CD4-positive, alpha-beta T cell (primary cell): ENCODE measurements at regions not wholly inside any gene's neighbourhood (a gene's known extent, or its start where the extent isn't known, plus 50 kb on each side); places are given as distances from the start of the nearest gene placed in this dataset.

Source experiments
- ATAC-seq: fragments of 200-7000 bp; cut with Tn5 transposase; one replicate; pipeline ENCODE4 v1.10.0; 2022; ENCODE audit warnings: mild to moderate bottlenecking; ENCODE audit not compliant: poor library complexity
- CTCF ChIA-PET: fragments of 350-600 bp; sonication (Branson Sonifier 250); formaldehyde crosslinking; loops from one replicate; lab custom pipeline; 2021; ENCODE audit warnings: antibody characterized with exemption, inconsistent platforms; lab: Charles Lee
- POLR2A ChIA-PET: fragments of 350-600 bp; sonication (Branson Sonifier 250); formaldehyde crosslinking; loops from one replicate; lab custom pipeline; 2021; ENCODE audit warnings: antibody characterized with exemption, inconsistent platforms; lab: Charles Lee
- DNase-seq, 14 experiments: peaks; one replicate each; pipeline ENCODE4 v3.0.0-alpha.2; 2013 to 2020; ENCODE audit warnings: mixed read lengths in 2 of 14
- H3K27ac ChIP-seq, 2 donors: one replicate each; pipeline versions ENCODE4 v1.5.1 to v1.7.0; 2013; ENCODE audit warnings: low read length in 2 of 2, low read depth in 1 of 2, mild to moderate bottlenecking in 1 of 2
- H3K27me3 ChIP-seq, 2 experiments: 1 replicate in 1 of 2; 2 replicates in 1 of 2; pipeline versions ENCODE4 v1.6.1 to v1.7.0; 2013; ENCODE audit warnings: low read length in 2 of 2, control low read depth in 1 of 2, mild to moderate bottlenecking in 1 of 2, moderate library complexity in 1 of 2; ENCODE audit not compliant: insufficient read depth in 2 of 2, control insufficient read depth in 1 of 2
- H3K36me3 ChIP-seq: one replicate; pipeline ENCODE4 v1.6.1; 2013; ENCODE audit warnings: low read length, control low read depth; ENCODE audit not compliant: insufficient read depth
- H3K4me1 ChIP-seq: one replicate; pipeline ENCODE4 v1.6.1; 2013; ENCODE audit warnings: low read length, control low read depth; ENCODE audit not compliant: insufficient read depth
- H3K4me3 ChIP-seq: one replicate; pipeline ENCODE4 v1.5.1; 2013; ENCODE audit warnings: mild to moderate bottlenecking, low read length, moderate library complexity
- H3K9me3 ChIP-seq, 2 experiments: 1 replicate in 1 of 2; 2 replicates in 1 of 2; pipeline versions ENCODE4 v1.6.1 to v1.7.0; 2013; ENCODE audit warnings: low read length in 2 of 2, mild to moderate bottlenecking in 2 of 2, control low read depth in 1 of 2, moderate library complexity in 1 of 2; ENCODE audit not compliant: control insufficient read depth in 1 of 2, insufficient read depth in 1 of 2
- H3K27ac Mint-ChIP-seq: one replicate; pipeline ENCODE4 v1.8.0; 2020; ENCODE audit warnings: mixed read lengths
- H3K27me3 Mint-ChIP-seq: one replicate; pipeline ENCODE4 v1.8.0; 2021; ENCODE audit warnings: mixed read lengths
- H3K36me3 Mint-ChIP-seq: one replicate; pipeline ENCODE4 v1.8.0; 2021; ENCODE audit warnings: low read depth, mixed read lengths
- H3K4me1 Mint-ChIP-seq: one replicate; pipeline ENCODE4 v1.8.0; 2021; ENCODE audit warnings: low read depth, mixed read lengths
- H3K4me3 Mint-ChIP-seq: one replicate; pipeline ENCODE4 v1.8.0; 2020; ENCODE audit warnings: mild to moderate bottlenecking, mixed read lengths
- H3K9me3 Mint-ChIP-seq: one replicate; pipeline ENCODE4 v1.8.0; 2020; ENCODE audit warnings: mixed read lengths
- CTCF ChIP-seq: fragments of 200-600 bp; IDR thresholded peaks from one replicate; pipeline ENCODE4 v1.8.0; 2022; ENCODE audit warnings: antibody characterized with exemption, mild to moderate bottlenecking
- intact Hi-C, 2 experiments: fragments of 100-400 bp; cut with DNase I in 1 of 2; cut with micrococcal nuclease in 1 of 2; formaldehyde crosslinking; loops; one replicate each; pipeline versions ENCODE4 v1.15.1 to v1.9.0; 2023 to 2025; cut with DNase I, micrococcal nuclease

GRCh38 chr12:115402443-115403180, 718.6 kb upstream of the TBX3 start:
- Mint-ChIP-seq H3K27me3 (no peaks in the 10 kb centered on the region), H3K4me1 (no peaks in the 10 kb centered on the region), H3K36me3 (no peaks in the 10 kb centered on the region), H3K27ac (no peak overlapping the region), H3K4me3 (no peak overlapping the region), H3K9me3 (peaks cover 2% of the 10 kb centered on the region)
- no peak for ATAC-seq
- peaks cover 0 to 13% of the 10 kb centered on the region in 2 experiments for H3K9me3 ChIP-seq
- H3K27me3 ChIP-seq, result no peaks in the 10 kb centered on the region
- POLR2A ChIA-PET, result no interaction called here
- H3K4me3 ChIP-seq, result no peak overlapping the region
- no peak for DNase-seq
- H3K36me3 ChIP-seq, result no peaks in the 10 kb centered on the region
- no peaks in the 10 kb centered on the region for H3K4me1 ChIP-seq
- no peak for TF ChIP-seq CTCF
- intact Hi-C loops, result no loop called here
- CTCF ChIA-PET, result no interaction called here
- H3K27ac ChIP-seq, result no peak overlapping the region

DNA sequence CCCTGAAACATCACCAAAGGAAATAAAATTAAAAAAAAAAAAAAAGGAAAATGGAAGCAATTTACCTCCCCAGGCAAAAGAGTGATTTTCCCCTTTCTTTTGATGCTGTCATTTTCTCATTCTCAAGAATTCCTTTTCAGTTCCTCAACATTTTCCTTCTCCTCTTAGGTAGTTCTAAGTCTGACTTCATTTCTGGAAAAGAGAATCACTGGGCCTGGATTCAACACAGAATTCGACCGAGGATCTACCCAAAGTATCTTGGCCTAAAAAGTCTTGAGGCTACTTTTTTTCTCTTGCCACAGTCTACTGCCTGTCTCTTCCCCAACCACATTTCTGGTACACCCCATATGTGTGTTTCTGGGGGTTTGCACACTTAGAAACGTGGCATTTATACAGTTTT, 717.8 kb upstream of the TBX3 start:
- Histone ChIP-seq H3K27me3 (no peaks in the 10 kb centered on the region), H3K4me1 (no peaks in the 10 kb centered on the region), H3K4me3 (no peak overlapping the region), H3K9me3 (peaks cover 6 to 9% of the 10 kb centered on the region in 2 experiments), H3K27ac (no peak overlapping the region), H3K36me3 (no peaks in the 10 kb centered on the region)
- no peak for DNase-seq
- no peak for TF ChIP-seq CTCF
- Mint-ChIP-seq H3K27ac (no peak overlapping the region), H3K4me1 (no peaks in the 10 kb centered on the region), H3K9me3 (peaks cover 6% of the 10 kb centered on the region), H3K27me3 (no peaks in the 10 kb centered on the region), H3K36me3 (no peaks in the 10 kb centered on the region), H3K4me3 (no peak overlapping the region)
- intact Hi-C loops, result no loop called here
- ATAC-seq, result no peak
- ChIA-PET POLR2A (no interaction called here), CTCF (no interaction called here)

GRCh38 chr12:115400011-115400410, 716.0 kb upstream of the TBX3 start:
- DNase-seq, result no peak
- no peak for TF ChIP-seq CTCF
- peaks cover 9 to 10% of the 10 kb centered on the region in 2 experiments for H3K9me3 ChIP-seq
- Mint-ChIP-seq H3K4me1 (no peaks in the 10 kb centered on the region), H3K4me3 (no peak overlapping the region), H3K27ac (no peak overlapping the region), H3K36me3 (no peaks in the 10 kb centered on the region), H3K9me3 (peaks cover 10% of the 10 kb centered on the region), H3K27me3 (no peaks in the 10 kb centered on the region)
- no peaks in the 10 kb centered on the region for H3K4me1 ChIP-seq
- no peak overlapping the region for H3K27ac ChIP-seq
- H3K27me3 ChIP-seq, result no peaks in the 10 kb centered on the region
- CTCF ChIA-PET, result no interaction called here
- H3K36me3 ChIP-seq, result no peaks in the 10 kb centered on the region
- H3K4me3 ChIP-seq, result no peak overlapping the region
- POLR2A ChIA-PET, result no interaction called here
- no peak for ATAC-seq
- intact Hi-C loops, result no loop called here
